SKM-1 treated with dmso at 0.1 percent for 144 hours (cell line): ENCODE measurements at regions not wholly inside any gene's neighbourhood (a gene's known extent, or its start where the extent isn't known, plus 50 kb on each side); places are given as distances from the start of the nearest gene placed in this dataset.

Experiments used
- DNase-seq: peaks from one replicate; lab custom pipeline; 2025; ENCODE audit not compliant: unreplicated experiment; lab: John Stamatoyannopoulos, UW

GRCh38 chr2:23132823-23133595 is 252.0 kb upstream of the KLHL29 start:
- DNase-seq = no peak

GRCh38 chr2:23134726-23135125 is 250.3 kb upstream of the KLHL29 start:
- DNase-seq = no peak

DNA sequence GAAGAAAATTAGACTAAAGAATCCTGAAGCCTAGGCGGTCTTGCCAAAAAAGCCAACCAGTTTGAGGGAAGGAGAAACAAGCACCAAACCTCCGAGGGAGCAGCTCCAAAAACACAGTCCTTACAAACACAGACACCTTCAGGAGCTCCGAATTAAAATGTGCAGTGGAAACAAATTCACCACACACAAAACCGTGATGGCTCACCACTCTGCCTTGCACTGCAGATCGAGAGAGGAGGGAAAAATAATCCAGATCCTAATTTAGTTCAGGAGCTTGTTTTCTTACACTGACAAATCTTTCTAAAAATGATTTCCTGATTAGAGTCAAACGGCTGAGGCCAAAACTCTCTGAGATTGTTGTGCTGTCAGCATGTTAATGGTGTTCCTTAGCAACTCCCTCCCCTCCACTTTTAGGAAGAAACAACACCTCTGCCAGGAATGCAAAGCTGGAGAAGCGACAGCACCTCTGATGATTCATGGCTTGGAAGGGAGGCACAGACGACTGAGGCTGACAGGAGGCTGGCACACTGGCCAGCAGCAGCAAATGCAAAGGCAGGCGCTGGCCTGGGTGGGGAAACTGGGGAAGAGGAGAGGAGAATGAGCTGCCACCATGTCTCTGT is 249.4 kb upstream of the KLHL29 start:
- DNase-seq = no peak

GRCh38 chr2:23137166-23137565 is 247.8 kb upstream of the KLHL29 start:
- no peak for DNase-seq

GRCh38 chr2:23138701-23139100 is 246.3 kb upstream of the KLHL29 start:
- DNase-seq = no peak

DNA sequence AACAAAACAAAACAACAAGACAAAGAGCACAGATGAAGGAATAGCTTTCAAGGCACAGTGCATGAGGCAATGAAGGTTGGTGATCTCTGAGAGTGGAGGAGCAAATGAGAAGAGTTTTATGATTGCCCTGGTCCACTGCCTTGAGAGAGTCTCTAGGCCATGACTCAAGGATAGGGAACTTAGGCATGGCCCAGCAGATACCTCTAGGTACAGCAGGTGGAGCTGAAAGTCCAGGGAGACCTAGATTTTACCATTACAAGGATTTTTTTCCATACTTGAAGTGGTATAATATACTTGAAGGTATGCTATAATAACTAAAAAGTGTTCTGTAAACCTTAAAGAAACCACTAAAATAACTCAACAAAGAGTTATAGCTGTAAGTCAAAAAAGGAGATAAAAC is 239.5 kb upstream of the KLHL29 start:
- no peak for DNase-seq

- no peak for DNase-seq
Observed at GRCh38 chr2:23146011-23146410, 239.0 kb upstream of the KLHL29 start.

- no peak for DNase-seq
Observed at GRCh38 chr2:23148342-23148741, 236.6 kb upstream of the KLHL29 start.

DNA sequence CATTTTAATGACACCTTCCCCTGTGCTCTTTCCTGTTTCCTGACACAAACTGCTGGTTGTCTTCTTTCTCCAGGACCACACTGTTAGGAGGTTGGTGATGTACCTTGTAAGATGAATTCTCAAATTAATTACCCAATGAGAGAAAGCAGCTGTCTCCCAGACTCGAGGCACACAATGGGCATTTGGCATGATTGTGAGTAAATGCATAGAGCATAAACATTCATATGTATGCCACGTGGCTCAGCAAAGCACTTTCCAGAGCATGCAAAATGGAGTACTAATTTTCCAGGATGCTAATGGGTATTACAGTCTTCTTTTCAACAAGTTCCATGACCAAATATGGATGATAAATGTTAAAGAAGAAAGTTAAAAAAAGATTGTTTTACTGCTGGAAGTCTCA is 235.2 kb upstream of the KLHL29 start:
- no peak for DNase-seq

DNA sequence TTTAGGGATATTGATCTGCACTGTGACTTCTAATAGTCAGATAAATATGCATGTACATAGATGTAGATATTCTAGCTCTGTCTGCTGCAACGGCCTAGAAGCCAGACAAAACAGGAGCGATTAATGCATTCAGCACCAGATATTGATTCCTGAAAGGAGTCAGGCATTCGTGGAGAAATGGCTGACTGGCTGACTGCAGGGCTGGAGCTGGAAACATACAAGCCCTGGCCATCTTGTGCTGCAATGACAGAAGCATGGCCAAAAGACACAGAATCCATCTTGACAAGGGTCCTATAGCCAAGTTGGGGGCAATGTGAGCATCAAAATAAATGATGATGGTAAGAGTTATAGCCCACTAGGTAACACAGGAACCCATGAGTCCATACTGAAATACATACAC is 231.5 kb upstream of the KLHL29 start:
- no peak for DNase-seq

GRCh38 chr2:23155022-23155421 is 230.0 kb upstream of the KLHL29 start:
- no peak for DNase-seq

DNA sequence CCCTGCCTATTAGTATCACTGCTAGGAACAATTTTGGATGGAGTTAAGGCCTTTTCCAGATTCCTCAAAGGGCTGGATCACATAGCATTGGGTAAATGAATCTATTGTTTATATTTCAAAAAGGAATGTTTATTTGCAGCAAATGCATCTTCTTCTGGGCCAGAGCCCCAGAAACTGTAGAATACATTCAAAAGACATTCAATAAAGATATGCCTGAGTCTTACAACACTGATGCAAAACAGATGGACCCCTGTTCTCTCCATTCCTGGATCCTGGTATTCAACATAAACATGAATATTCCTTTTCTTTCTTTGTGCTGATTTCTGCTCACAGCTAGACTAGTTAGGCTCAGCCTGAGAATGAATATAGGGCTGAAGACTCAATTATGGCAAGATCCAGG is 227.2 kb upstream of the KLHL29 start:
- DNase-seq = no peak

GRCh38 chr2:23158306-23158705 is 226.7 kb upstream of the KLHL29 start:
- DNase-seq = no peak

- no peak for DNase-seq
Observed at GRCh38 chr2:23159746-23160405, 225.1 kb upstream of the KLHL29 start.

- DNase-seq = no peak
Observed at GRCh38 chr2:23164173-23164572, 220.8 kb upstream of the KLHL29 start.

- no peak for DNase-seq
Observed at GRCh38 chr2:23169896-23170295, 215.1 kb upstream of the KLHL29 start.

DNA sequence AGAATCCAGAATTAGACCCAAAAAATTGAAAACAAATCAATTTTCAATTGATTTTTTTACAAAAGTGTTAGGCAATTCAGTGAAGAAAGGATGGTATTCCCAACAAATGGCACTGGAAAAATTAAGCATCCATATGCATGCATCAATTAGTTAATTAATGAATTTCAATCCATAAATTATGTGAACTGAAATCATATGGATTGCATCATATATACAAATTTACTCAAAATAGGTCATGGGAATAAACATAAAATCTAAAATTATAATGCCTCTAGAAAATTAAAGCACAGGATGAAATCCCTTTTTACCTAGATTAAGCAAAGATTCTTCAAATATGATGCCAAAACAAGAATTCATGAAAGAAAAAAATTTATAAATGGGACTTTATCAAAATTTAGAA is 213.9 kb upstream of the KLHL29 start:
- no peak for DNase-seq

DNA sequence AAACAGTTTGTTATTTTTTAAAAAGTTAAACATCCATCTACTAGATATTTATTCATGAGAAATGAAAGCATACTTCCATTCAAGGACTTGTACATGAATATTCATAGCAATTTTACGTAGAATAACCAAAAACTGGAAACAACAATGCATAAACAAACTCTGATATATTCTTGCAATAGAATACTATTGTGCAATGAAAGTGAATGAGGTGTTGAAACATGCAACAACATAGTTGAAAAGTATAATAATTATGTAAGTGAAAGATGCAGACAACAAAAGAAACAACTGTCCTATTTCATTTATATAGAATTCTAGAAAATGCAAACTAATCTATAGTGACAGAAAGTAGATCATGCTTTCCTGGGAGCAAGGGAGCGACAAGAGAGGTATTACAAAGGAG is 206.6 kb upstream of the KLHL29 start:
- no peak for DNase-seq

DNA sequence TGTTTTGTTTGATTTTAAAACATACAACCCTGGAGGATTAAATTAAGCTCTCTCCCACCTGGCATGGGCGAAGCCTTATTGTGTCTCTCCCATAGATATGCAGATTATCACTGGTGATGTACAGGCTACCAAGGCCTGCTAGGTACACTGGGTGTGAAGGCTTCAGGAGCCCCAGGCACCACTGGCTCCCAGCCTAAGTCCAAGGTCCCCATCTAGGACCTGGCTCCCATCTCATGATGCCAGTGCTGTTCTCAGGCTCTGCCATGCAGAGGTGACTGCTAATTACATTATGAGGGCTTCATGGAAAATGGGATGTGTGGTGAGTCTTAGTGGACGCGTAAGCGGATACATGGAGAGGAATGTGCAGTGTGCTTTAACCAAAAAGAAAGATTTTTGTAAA is 201.2 kb upstream of the KLHL29 start:
- DNase-seq = no peak

- DNase-seq = no peak
Observed at GRCh38 chr2:23198316-23199114, 186.5 kb upstream of the KLHL29 start.

- DNase-seq = no peak
Observed at GRCh38 chr2:23199115-23199918, 185.7 kb upstream of the KLHL29 start.
